ENCODE measurements at regions not wholly inside any gene's neighbourhood (a gene's known extent, or its start where the extent isn't known, plus 50 kb on each side); places are given as distances from the start of the nearest gene placed in this dataset.
"Not testable (repeated sequence)": the region's sequence is repeated elsewhere in the genome, so short reads cannot be mapped to it uniquely, and the experiment has no call there.

GRCh38 chr1:232147215-232147614 is 482.7 kb downstream of the SIPA1L2 start:
- DNase-seq = no peak

- DNase-seq = no peak
These were observed 483.4 kb downstream of the SIPA1L2 start for GRCh38 chr1:232146514-232146913.

DNA sequence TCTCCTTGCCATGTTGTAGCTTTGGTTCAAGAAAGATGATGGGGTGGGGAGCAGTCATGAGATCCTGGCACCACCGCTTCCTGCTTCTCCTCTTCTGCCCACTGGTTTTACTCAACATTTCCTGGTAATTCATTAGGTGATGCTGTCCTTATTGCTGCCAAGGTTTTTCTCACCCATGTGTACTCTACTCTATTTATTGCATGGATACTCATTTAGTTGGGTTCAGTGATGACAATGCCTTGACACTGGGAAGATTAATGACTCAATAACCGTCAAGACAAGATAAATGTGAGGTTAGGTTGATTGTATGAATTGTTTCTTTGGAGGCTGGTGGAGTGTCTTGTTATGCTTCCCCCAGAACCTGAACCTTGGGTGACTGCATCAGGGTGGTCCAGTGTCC is 484.2 kb downstream of the SIPA1L2 start:
- no peak for DNase-seq

DNA sequence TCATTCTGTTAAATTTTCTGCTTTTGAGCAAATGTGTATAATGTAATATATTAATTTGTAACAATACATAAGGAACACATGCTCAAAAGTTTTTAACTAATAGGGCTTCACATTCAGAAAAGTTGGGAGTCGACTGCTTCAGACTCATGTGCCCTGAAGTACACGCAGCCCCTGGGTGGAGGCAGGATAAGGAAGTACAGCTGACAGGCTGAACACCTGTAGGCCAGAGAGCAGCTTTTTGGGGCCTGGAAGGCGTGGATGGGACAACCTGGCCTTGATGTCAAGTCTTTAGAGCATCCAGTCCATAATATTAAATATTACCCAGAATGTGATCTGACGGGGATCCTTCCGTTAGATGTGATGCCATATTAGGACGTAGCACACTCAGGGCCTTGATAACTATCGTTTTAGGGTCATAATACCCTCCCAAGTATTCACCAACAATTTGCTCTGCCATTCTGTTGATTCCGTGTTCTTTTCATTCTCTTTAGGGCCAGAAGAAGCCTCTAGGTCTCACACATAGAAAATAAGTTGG is 485.2 kb downstream of the SIPA1L2 start:
- DNase-seq = no peak

- DNase-seq = no peak
These were observed 486.5 kb downstream of the SIPA1L2 start for GRCh38 chr1:232143315-232143886.

- DNase-seq = no peak
These were observed 487.3 kb downstream of the SIPA1L2 start for GRCh38 chr1:232142403-232143314.

- DNase-seq = not testable (repeated sequence)
These were observed 488.8 kb downstream of the SIPA1L2 start for GRCh38 chr1:232141167-232141448.

DNA sequence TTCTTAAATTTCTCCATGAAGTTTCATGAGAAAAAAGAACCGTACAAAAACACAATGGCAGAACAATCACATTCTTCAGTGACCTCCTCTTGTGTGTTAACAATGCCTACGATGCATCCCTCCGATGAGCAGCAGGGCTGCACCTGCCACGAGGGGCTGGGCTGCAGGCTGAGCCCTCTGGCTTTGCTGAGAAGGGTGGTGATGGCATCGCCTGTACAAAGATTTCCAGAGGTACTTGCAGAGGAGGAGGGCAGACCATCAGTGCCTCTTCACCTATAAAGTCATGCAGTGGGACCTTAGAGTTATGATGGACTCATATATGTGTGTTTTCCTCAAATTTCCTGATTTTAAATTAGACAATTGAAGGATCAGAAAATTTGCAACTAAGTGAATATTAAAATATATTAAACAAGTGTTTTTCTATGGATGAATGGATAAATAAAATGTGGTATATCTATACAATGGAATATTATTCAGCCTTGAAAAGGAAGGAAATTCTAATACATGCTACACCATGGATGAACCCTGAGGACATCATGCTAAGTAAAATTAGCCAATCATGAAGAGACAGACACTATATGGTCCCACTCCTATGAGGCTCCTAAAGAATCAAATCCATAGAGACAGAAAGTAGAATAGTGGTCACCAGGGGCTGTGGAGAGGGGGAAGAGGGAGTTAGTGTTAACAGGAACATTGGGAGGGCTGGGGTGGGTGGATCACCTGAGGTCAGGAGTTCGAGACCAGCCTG is 489.3 kb downstream of the SIPA1L2 start:
- DNase-seq = no peak

DNA sequence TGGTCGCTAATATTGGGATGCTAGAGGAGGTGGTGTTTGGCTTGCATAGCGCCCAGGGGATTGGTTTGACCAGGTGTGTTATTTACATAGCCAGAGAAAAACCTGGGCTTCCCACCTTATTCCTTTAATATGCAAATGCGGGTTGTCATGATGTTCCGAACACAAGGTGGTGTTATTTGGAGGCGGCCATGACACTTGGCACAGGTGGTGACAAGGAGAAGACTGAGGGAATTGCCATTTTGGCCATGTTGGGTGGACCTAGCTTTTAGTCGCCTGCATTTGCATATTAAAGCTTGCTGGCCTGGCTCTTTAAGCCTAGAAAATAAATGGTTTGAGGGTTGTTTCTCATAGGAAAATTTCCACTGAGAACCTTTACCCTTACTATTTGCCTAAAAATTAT is 490.5 kb downstream of the SIPA1L2 start:
- DNase-seq = no peak

DNA sequence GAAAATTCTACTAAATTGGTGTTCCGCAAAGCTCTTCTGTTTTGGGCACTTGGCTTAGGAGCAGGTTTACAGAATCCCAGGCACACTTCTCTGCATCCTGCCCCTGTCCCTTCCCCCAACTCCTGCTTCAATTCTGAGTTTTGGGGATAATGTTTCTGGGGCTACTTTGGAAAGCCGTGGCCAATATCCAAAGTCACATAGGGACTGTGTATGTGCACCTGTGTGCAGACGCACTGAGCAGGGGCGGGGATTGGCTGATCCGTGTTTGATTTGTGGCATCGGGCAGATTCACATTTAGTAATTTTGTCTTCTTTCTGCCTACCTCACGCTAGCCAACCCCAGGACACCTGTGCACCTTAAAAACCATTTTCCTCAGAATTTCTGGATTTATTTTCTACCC is 491.9 kb downstream of the SIPA1L2 start:
- DNase-seq = no peak

GRCh38 chr1:232137066-232137465 is 492.9 kb downstream of the SIPA1L2 start:
- DNase-seq = no peak

DNA sequence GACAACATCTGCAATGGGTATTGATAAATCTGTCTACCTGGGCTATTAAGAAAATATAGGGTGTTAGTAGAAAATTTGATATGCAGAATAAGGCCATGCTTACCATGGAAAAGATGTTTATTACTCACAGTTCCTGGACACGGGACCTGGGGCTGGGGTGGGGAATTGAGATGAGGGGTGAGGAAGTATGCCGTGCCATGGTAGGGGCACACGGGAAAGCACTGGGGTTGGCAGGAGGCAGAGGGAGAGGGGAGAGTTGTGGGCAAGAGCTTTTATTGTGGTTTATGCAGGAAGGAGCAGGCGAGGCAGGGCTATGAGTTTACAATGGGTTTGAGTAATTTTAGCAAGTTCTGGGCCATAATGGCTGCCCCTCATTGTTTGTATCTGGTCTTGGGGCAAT is 493.8 kb downstream of the SIPA1L2 start:
- DNase-seq = no peak

DNA sequence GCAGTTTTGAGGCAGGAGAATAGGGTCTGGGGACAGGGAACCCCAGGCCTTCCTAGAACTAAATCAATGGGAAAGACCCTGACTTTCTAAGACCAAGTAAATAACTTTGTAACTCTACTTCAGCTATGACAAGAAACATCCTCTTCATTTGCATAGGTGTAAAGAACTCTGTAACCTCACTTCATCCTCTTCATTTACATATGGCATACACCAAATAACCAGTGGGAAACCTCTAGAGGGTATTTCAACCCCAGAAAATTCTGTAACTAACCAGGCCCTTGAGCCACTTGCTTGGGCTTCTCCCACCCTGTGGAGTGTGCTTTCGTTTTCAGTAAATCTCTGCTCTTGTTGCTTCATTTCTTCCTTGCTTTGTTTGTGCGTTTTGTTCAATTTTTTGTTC is 495.6 kb downstream of the SIPA1L2 start:
- DNase-seq = no peak

- DNase-seq = no peak
These were observed 497.4 kb downstream of the SIPA1L2 start for GRCh38 chr1:232132572-232132971.

GRCh38 chr1:232131715-232132391 is 498.1 kb downstream of the SIPA1L2 start:
- no peak for DNase-seq

- no peak for DNase-seq
These were observed 499.0 kb downstream of the SIPA1L2 start for GRCh38 chr1:232130815-232131480.

GRCh38 chr1:232127190-232127589 is 500.6 kb downstream of the DISC1 start:
- no peak for DNase-seq

DNA sequence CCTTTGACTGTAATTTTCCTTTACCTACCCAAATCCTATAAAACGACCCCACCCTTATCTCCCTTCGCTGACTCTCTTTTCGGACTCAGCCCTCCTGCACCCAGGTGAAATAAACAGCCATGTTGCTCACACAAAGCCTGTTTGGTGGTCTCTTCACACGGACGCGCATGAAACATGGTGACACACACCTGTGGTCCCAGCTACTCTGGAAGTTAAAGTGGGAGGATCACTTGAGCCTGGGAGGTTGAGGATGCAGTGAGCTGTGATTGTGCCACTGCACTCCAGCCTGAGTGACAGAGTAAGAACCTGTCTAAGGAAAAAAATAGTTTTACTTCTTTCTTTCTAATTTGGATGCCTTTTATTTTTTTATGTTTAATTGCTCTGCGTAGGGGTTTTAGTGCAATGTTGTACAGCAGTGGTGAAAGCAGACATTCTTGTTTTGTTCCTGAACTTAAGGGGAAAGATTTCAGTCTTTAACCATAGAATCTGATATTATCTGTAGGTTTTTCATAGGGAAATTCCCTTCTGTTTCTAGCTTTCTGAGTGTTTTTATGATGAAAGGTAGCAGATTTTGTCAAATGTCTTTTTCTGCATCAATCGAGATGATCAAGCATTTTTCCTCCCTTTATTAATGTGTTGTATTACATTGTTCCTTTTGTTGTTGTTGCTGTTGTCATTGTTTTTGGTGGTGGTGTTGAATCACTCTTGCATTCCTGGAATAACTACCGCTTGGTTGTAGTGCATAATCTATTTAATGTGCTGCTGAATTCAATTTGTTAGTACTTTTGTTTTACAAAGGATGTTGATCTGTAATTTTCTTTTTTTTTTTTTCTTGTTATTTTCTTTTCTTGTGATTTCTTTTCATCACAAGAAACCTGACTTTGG is 497.4 kb downstream of the DISC1 start:
- DNase-seq = no peak

- not testable (repeated sequence) for DNase-seq
These were observed 491.3 kb downstream of the DISC1 start for GRCh38 chr1:232117903-232118302.

DNA sequence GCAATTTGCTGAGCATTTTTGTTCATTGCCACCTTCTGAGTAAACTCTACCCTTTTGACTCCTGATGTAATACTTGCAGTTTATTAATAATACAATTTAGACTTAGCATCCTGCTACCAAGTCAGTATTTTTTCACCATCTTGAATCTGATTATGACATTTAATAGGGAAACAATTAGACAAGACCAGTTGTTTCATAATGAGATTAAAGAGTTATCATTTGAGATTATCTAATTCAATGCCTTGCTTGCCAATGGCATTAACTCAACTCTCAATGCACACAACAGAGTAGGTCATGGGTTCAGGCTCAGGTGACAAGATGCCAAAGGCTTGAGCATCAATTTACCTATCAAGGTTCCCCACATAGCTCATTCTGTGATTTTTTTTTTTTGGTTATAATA is 488.4 kb downstream of the DISC1 start:
- DNase-seq = no peak

- DNase-seq = no peak
These were observed 485.5 kb downstream of the DISC1 start for GRCh38 chr1:232112076-232112475.

DNA sequence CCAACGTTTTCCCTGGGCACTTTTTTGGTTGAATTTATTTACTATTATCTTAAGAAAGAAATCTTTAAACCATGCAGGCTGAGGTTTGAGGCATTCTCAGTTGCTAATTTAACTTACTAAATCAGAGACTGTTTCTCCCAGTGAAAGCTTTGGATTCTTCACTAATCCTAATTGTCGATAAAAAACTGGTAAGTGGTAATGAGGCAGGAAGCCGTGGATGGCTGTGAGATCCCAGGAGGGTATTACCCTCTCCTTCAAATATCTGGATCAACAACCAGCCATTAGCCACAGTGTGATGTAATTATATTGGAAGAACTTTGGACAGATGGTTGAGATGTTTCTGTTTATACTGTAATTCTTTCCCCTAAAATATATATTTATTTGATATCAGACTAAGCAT is 485.0 kb downstream of the DISC1 start:
- no peak for DNase-seq
